ENCODE measurements at regions not wholly inside any gene's neighbourhood (a gene's known extent, or its start where the extent isn't known, plus 50 kb on each side); places are given as distances from the start of the nearest gene placed in this dataset.

- no peak for TF ChIP-seq ZNF70 (CRISPR knock-in tag; IDR thresholded peaks at IDR 0.05)
- no peak for TF ChIP-seq ZFP3 (CRISPR knock-in tag; IDR thresholded peaks at IDR 0.05)
- no peak for TF ChIP-seq TCF4 (CRISPR knock-in tag; IDR thresholded peaks at IDR 0.05; ENCODE audit: borderline replicate concordance)
- TF ChIP-seq PPARA (CRISPR knock-in tag; IDR thresholded peaks at IDR 0.05; ENCODE audit: borderline replicate concordance): no peak
- no peak for TF ChIP-seq ARNTL (CRISPR knock-in tag; IDR thresholded peaks at IDR 0.05; ENCODE audit: borderline replicate concordance, low read depth)
- TF ChIP-seq TOX (CRISPR knock-in tag; IDR thresholded peaks at IDR 0.05; ENCODE audit: borderline replicate concordance): no peak
- TF ChIP-seq ZC3H10 (CRISPR knock-in tag; IDR thresholded peaks at IDR 0.05): no peak
- no peak for TF ChIP-seq RARB (CRISPR knock-in tag; IDR thresholded peaks at IDR 0.05)
- no peak for TF ChIP-seq TSHZ2 (CRISPR knock-in tag; IDR thresholded peaks at IDR 0.05)
- TF ChIP-seq, protein P1, sequence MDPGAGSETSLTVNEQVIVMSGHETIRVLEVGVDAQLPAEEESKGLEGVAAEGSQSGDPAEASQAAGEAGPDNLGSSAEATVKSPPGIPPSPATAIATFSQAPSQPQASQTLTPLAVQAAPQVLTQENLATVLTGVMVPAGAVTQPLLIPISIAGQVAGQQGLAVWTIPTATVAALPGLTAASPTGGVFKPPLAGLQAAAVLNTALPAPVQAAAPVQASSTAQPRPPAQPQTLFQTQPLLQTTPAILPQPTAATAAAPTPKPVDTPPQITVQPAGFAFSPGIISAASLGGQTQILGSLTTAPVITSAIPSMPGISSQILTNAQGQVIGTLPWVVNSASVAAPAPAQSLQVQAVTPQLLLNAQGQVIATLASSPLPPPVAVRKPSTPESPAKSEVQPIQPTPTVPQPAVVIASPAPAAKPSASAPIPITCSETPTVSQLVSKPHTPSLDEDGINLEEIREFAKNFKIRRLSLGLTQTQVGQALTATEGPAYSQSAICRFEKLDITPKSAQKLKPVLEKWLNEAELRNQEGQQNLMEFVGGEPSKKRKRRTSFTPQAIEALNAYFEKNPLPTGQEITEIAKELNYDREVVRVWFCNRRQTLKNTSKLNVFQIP (CRISPR knock-in tag; IDR thresholded peaks at IDR 0.05; ENCODE audit: borderline replicate concordance, low read depth): no peak
- TF ChIP-seq ZFP30 (CRISPR knock-in tag; IDR thresholded peaks at IDR 0.05): no peak
- TF ChIP-seq OSR1 (CRISPR knock-in tag; IDR thresholded peaks at IDR 0.05): no peak
- TF ChIP-seq ZNF565 (CRISPR knock-in tag; conservative IDR thresholded peaks at IDR 0.05; ENCODE audit: low read depth): no peak
These were observed 79.1 kb upstream of the MYL10 start for GRCh38 chr7:101708223-101708622.
